ENCODE measurements at regions not wholly inside any gene's neighbourhood (a gene's known extent, or its start where the extent isn't known, plus 50 kb on each side); places are given as distances from the start of the nearest gene placed in this dataset.

- BruUV-seq (replicated peaks): no TSS peak
- TF ChIP-seq CTCF (conservative IDR thresholded peaks at IDR 0.05; ENCODE audit: low read depth, low read length): no peak
- TF ChIP-seq EZH2 (IDR thresholded peaks at IDR 0.05; ENCODE audit: borderline replicate concordance, low read depth, low read length, poor library complexity, severe bottlenecking): no peak
- intact Hi-C loops (cut with micrococcal nuclease; ENCODE audit: unreplicated experiment): no loop called here
- Histone ChIP-seq H3K4me1 (ENCODE audit: insufficient read depth, low read length, poor library complexity, severe bottlenecking) (peaks cover 9% of the 10 kb centered on the region), H3K27ac (ENCODE audit: low read depth, low read length, poor library complexity, severe bottlenecking) (no peak overlapping the region), H3K36me3 (ENCODE audit: insufficient read depth, low read length, poor library complexity, severe bottlenecking) (no peaks in the 10 kb centered on the region), H3K9me3 (ENCODE audit: low read depth, low read length, poor library complexity, severe bottlenecking) (no peaks in the 10 kb centered on the region), H3K4me3 (ENCODE audit: low read depth, low read length, poor library complexity, severe bottlenecking) (no peak overlapping the region), H3K27me3 (replicated peaks; ENCODE audit: insufficient read depth, low read depth, low read length, poor library complexity) (no peaks in the 10 kb centered on the region)
- DNase-seq (ENCODE audit: low spot score): no peak
- POLR2A ChIA-PET (ENCODE audit: low non-redundant PET): no interaction called here
- CTCF ChIA-PET: no interaction called here
Measured at GRCh38 chr12:107457362-107457935, 228.2 kb upstream of the PWP1 start.

GRCh38 chr12:107458163-107458562, 227.4 kb upstream of the PWP1 start:
- no peak for DNase-seq (ENCODE audit: low spot score)
- H3K27me3 ChIP-seq (replicated peaks; ENCODE audit: insufficient read depth, low read depth, low read length, poor library complexity): no peaks in the 10 kb centered on the region
- intact Hi-C loops (cut with micrococcal nuclease; ENCODE audit: unreplicated experiment): no loop called here
- H3K36me3 ChIP-seq (ENCODE audit: insufficient read depth, low read length, poor library complexity, severe bottlenecking): no peaks in the 10 kb centered on the region
- ChIA-PET CTCF (no interaction called here), POLR2A (ENCODE audit: low non-redundant PET) (no interaction called here)
- no peak for TF ChIP-seq EZH2 (IDR thresholded peaks at IDR 0.05; ENCODE audit: borderline replicate concordance, low read depth, low read length, poor library complexity, severe bottlenecking)
- no peak for TF ChIP-seq CTCF (conservative IDR thresholded peaks at IDR 0.05; ENCODE audit: low read depth, low read length)
- no peaks in the 10 kb centered on the region for H3K9me3 ChIP-seq (ENCODE audit: low read depth, low read length, poor library complexity, severe bottlenecking)
- no peak overlapping the region for H3K4me3 ChIP-seq (ENCODE audit: low read depth, low read length, poor library complexity, severe bottlenecking)
- no peak overlapping the region for H3K27ac ChIP-seq (ENCODE audit: low read depth, low read length, poor library complexity, severe bottlenecking)
- H3K4me1 ChIP-seq (ENCODE audit: insufficient read depth, low read length, poor library complexity, severe bottlenecking): peaks cover 9% of the 10 kb centered on the region
- BruUV-seq (replicated peaks): no TSS peak

- no TSS peak for BruUV-seq (replicated peaks)
- H3K9me3 ChIP-seq (ENCODE audit: low read depth, low read length, poor library complexity, severe bottlenecking): no peaks in the 10 kb centered on the region
- no peak overlapping the region for H3K27ac ChIP-seq (ENCODE audit: low read depth, low read length, poor library complexity, severe bottlenecking)
- TF ChIP-seq EZH2 (IDR thresholded peaks at IDR 0.05; ENCODE audit: borderline replicate concordance, low read depth, low read length, poor library complexity, severe bottlenecking) (no peak), CTCF (conservative IDR thresholded peaks at IDR 0.05; ENCODE audit: low read depth, low read length) (no peak)
- peaks cover 9% of the 10 kb centered on the region for H3K4me1 ChIP-seq (ENCODE audit: insufficient read depth, low read length, poor library complexity, severe bottlenecking)
- CTCF ChIA-PET: no interaction called here
- POLR2A ChIA-PET (ENCODE audit: low non-redundant PET): no interaction called here
- DNase-seq (ENCODE audit: low spot score): no peak
- H3K36me3 ChIP-seq (ENCODE audit: insufficient read depth, low read length, poor library complexity, severe bottlenecking): no peaks in the 10 kb centered on the region
- intact Hi-C loops (cut with micrococcal nuclease; ENCODE audit: unreplicated experiment): no loop called here
- no peak overlapping the region for H3K4me3 ChIP-seq (ENCODE audit: low read depth, low read length, poor library complexity, severe bottlenecking)
- H3K27me3 ChIP-seq (replicated peaks; ENCODE audit: insufficient read depth, low read depth, low read length, poor library complexity): no peaks in the 10 kb centered on the region
Measured at GRCh38 chr12:107458990-107459389, 226.6 kb upstream of the PWP1 start.
